LHCN-M2 (cell line): ENCODE measurements at regions not wholly inside any gene's neighbourhood (a gene's known extent, or its start where the extent isn't known, plus 50 kb on each side); places are given as distances from the start of the nearest gene placed in this dataset.
"Not testable (repeated sequence)": the region's sequence is repeated elsewhere in the genome, so short reads cannot be mapped to it uniquely, and the experiment has no call there.

ENCODE experiments used
- DNase-seq: peaks from one replicate; pipeline ENCODE4 v3.0.0-alpha.2; 2012; ENCODE audit warnings: low read depth

GRCh38 chr5:7210549-7210948 is 185.4 kb upstream of the ADCY2 start:
- no peak for DNase-seq

GRCh38 chr5:7213525-7213924 is 182.4 kb upstream of the ADCY2 start:
- DNase-seq: no peak

- no peak for DNase-seq
These were observed 181.0 kb upstream of the ADCY2 start for GRCh38 chr5:7214906-7215416.

- no peak for DNase-seq
These were observed 177.8 kb upstream of the ADCY2 start for GRCh38 chr5:7218141-7218540.

- no peak for DNase-seq
These were observed 175.8 kb upstream of the ADCY2 start for GRCh38 chr5:7220156-7220555.

GRCh38 chr5:7221041-7221440 is 174.9 kb upstream of the ADCY2 start:
- no peak for DNase-seq

GRCh38 chr5:7225826-7226225 is 170.1 kb upstream of the ADCY2 start:
- DNase-seq: no peak

GRCh38 chr5:7242118-7242710 is 153.7 kb upstream of the ADCY2 start:
- no peak for DNase-seq

- DNase-seq: no peak
These were observed 151.7 kb upstream of the ADCY2 start for GRCh38 chr5:7244208-7244607.

- no peak for DNase-seq
These were observed 150.8 kb upstream of the ADCY2 start for GRCh38 chr5:7245121-7245651.

- DNase-seq: no peak
These were observed 149.7 kb upstream of the ADCY2 start for GRCh38 chr5:7246287-7246686.

GRCh38 chr5:7250004-7250403 is 145.9 kb upstream of the ADCY2 start:
- DNase-seq: no peak

GRCh38 chr5:7250611-7251010 is 145.3 kb upstream of the ADCY2 start:
- DNase-seq: no peak

- DNase-seq: no peak
These were observed 144.8 kb upstream of the ADCY2 start for GRCh38 chr5:7251132-7251531.

GRCh38 chr5:7261049-7261448 is 134.9 kb upstream of the ADCY2 start:
- DNase-seq: no peak

- no peak for DNase-seq
These were observed 134.0 kb upstream of the ADCY2 start for GRCh38 chr5:7261900-7262299.

- not testable (repeated sequence) for DNase-seq
These were observed 132.4 kb upstream of the ADCY2 start for GRCh38 chr5:7263398-7264015.

GRCh38 chr5:7265776-7266175 is 130.2 kb upstream of the ADCY2 start:
- DNase-seq: not testable (repeated sequence)

- DNase-seq: not testable (repeated sequence)
These were observed 127.2 kb upstream of the ADCY2 start for GRCh38 chr5:7268722-7269121.

GRCh38 chr5:7269591-7270274 is 126.2 kb upstream of the ADCY2 start:
- DNase-seq: no peak

- DNase-seq: no peak
These were observed 124.4 kb upstream of the ADCY2 start for GRCh38 chr5:7271435-7272084.

GRCh38 chr5:7272408-7272965 is 123.5 kb upstream of the ADCY2 start:
- no peak for DNase-seq
